GM12878 (cell line): ENCODE measurements at regions not wholly inside any gene's neighbourhood (a gene's known extent, or its start where the extent isn't known, plus 50 kb on each side); places are given as distances from the start of the nearest gene placed in this dataset.

Experiments
- ATAC-seq: fragments of 200-7000 bp; cut with Tn5 transposase; 3 replicates; pipeline ENCODE4 v1.9.1; 2020; ENCODE audit warnings: mild to moderate bottlenecking, moderate library complexity
- BruUV-seq: library from RNA; stranded (reverse); fragments of 400-500 nt; replicated peaks from 2 replicates; lab custom pipeline; 2021; lab: Mats Ljungman, UMichigan
- CTCF ChIA-PET: fragments of 300-600 bp; sonication (Branson Sonifier 250); formaldehyde crosslinking; extraction: SDS; loops from one replicate; lab custom pipeline; 2021; ENCODE audit warnings: inconsistent platforms; lab: Yijun Ruan, JAX
- POLR2A ChIA-PET: fragments of 350-600 bp; formaldehyde crosslinking; extraction: SDS; loops from one replicate; lab custom pipeline; 2021; ENCODE audit warnings: inconsistent platforms; lab: Charles Lee
- RAD21 ChIA-PET: fragments of 300-600 bp; sonication (Branson Sonifier 250); formaldehyde crosslinking; loops from one replicate; lab custom pipeline; 2023; ENCODE audit warnings: antibody characterized with exemption; ENCODE audit not compliant: unreplicated experiment; lab: Charles Lee
- SMC1A ChIA-PET: fragments of 300-600 bp; sonication (Branson Sonifier 250); formaldehyde crosslinking; loops from one replicate; lab custom pipeline; 2023; ENCODE audit not compliant: unreplicated experiment, uncharacterized antibody; lab: Charles Lee
- DNase-seq: peaks from one replicate; pipeline ENCODE4 v3.0.0-alpha.2; 2011; ENCODE audit warnings: low read depth, low spot score
- FAIRE-seq: peaks from 3 replicates; lab custom pipeline; 2011; peaks lifted over from hg19 to GRCh38; lab: Jason Lieb, UNC
- H2AFZ ChIP-seq: 2 replicates; pipeline ENCODE4 v1.6.0; 2011; ENCODE audit warnings: low read depth, low read length, control low read depth; ENCODE audit not compliant: control insufficient read depth
- H3K27ac ChIP-seq: 2 replicates; pipeline ENCODE4 v1.5.1; 2011; ENCODE audit warnings: control low read depth; ENCODE audit not compliant: control insufficient read depth, insufficient read depth
- H3K27me3 ChIP-seq, 2 experiments: replicated peaks in 1 of 2; 2 replicates each; pipeline versions ENCODE4 v1.6.0 to v1.6.1; 2011; ENCODE audit warnings: low read length in 1 of 2; ENCODE audit not compliant: control insufficient read depth in 2 of 2, insufficient read depth in 2 of 2
- H3K36me3 ChIP-seq, 2 experiments: 2 replicates each; pipeline ENCODE4 v1.5.1; 2011; ENCODE audit warnings: low read length in 1 of 2; ENCODE audit not compliant: control insufficient read depth in 2 of 2, insufficient read depth in 2 of 2
- H3K4me1 ChIP-seq: 2 replicates; pipeline ENCODE4 v1.6.1; 2011; ENCODE audit warnings: mild to moderate bottlenecking, low read length, moderate library complexity, mixed read lengths; ENCODE audit not compliant: control insufficient read depth, insufficient read depth
- H3K4me2 ChIP-seq: 2 replicates; pipeline ENCODE4 v1.6.0; 2011; ENCODE audit warnings: control low read depth; ENCODE audit not compliant: control insufficient read depth, insufficient read depth
- H3K4me3 ChIP-seq: fragments of 200-600 bp; sonication (generic); 2 replicates; pipeline ENCODE4 v1.5.1; 2016
- H3K79me2 ChIP-seq: 2 replicates; pipeline ENCODE4 v1.6.0; 2011; ENCODE audit warnings: low read length; ENCODE audit not compliant: control insufficient read depth, insufficient read depth
- H3K9ac ChIP-seq: 2 replicates; pipeline ENCODE4 v1.8.0; 2011; ENCODE audit warnings: low read length, control low read depth, mixed read lengths; ENCODE audit not compliant: control insufficient read depth, insufficient read depth
- H3K9me3 ChIP-seq: replicated peaks from 3 replicates; pipeline ENCODE4 v1.5.1; 2011; ENCODE audit warnings: mild to moderate bottlenecking, low read length; ENCODE audit not compliant: control insufficient read depth, insufficient read depth
- H4K20me1 ChIP-seq: 2 replicates; pipeline ENCODE4 v1.6.0; 2011; ENCODE audit not compliant: control insufficient read depth, insufficient read depth
- BHLHE40 ChIP-seq, 2 experiments: fragments of 450-650 bp in 1 of 2; IDR thresholded peaks; 2 replicates each; pipeline ENCODE4 v1.6.1; 2011 to 2017; ENCODE audit warnings: low read depth in 2 of 2, borderline replicate concordance in 1 of 2, improper control_type of control experiment in 1 of 2, low read length in 1 of 2, mild to moderate bottlenecking in 1 of 2
- CBX5 ChIP-seq: sonication (generic); IDR thresholded peaks from 2 replicates; pipeline ENCODE4 v1.6.1; 2016; ENCODE audit warnings: low read depth, moderate library complexity, mild to moderate bottlenecking, inconsistent platforms
- CHD2 ChIP-seq: IDR thresholded peaks from 2 replicates; pipeline ENCODE4 v1.6.1; 2011; ENCODE audit warnings: low read depth, low read length, improper control_type of control experiment, borderline replicate concordance
- ETV6 ChIP-seq, 2 experiments: fragments of 450-650 bp in 1 of 2; IDR thresholded peaks in 1 of 2; conservative IDR thresholded peaks in 1 of 2; 2 replicates each; pipeline ENCODE4 v1.6.1; 2014; ENCODE audit warnings: antibody characterized with exemption in 1 of 2, borderline replicate concordance in 1 of 2, low read depth in 1 of 2, mild to moderate bottlenecking in 1 of 2, moderate library complexity in 1 of 2
- IRF4 ChIP-seq: IDR thresholded peaks from 2 replicates; pipeline ENCODE4 v1.6.1; 2011; ENCODE audit warnings: low read depth, low read length
- KLF5 ChIP-seq: fragments of 450-650 bp; IDR thresholded peaks from 2 replicates; pipeline ENCODE4 v1.6.1; 2014; ENCODE audit warnings: mild to moderate bottlenecking; ENCODE audit not compliant: partially characterized antibody
- MTA3 ChIP-seq: IDR thresholded peaks from 2 replicates; pipeline ENCODE4 v1.6.1; 2012; ENCODE audit warnings: low read length, inconsistent platforms, borderline replicate concordance
- POLR2A ChIP-seq: IDR thresholded peaks from 2 replicates; pipeline ENCODE4 v1.6.1; 2011; ENCODE audit warnings: low read depth, mild to moderate bottlenecking, low read length
- RAD21 ChIP-seq: IDR thresholded peaks from 2 replicates; pipeline ENCODE4 v1.6.1; 2011; ENCODE audit warnings: mild to moderate bottlenecking, low read depth, low read length, moderate library complexity; ENCODE audit not compliant: insufficient read depth
- RCOR1 ChIP-seq: conservative IDR thresholded peaks from 2 replicates; pipeline ENCODE4 v1.6.1; 2012; ENCODE audit warnings: low read depth, low read length, improper control_type of control experiment
- WGBS: methylation state at CpG from one replicate; pipeline ENCODE4 v1.1.6; 2016; ENCODE audit warnings: low lambda C conversion rate; ENCODE audit not compliant: insufficient replicate concordance, insufficient coverage; ENCODE audit errors: missing lambda C conversion rate; 5-methylcytosine and 5-hydroxymethylcytosine counted together
- in situ Hi-C: fragments of 300-500 bp; cut with MboI; formaldehyde crosslinking; loops from 9 replicates; pipeline ENCODE4 v1.14.3; 2018; ENCODE audit warnings: mixed read lengths
- intact Hi-C: fragments of 100-400 bp; cut with micrococcal nuclease; formaldehyde crosslinking; loops from one replicate; pipeline ENCODE4 v1.14.2; 2022; ENCODE audit not compliant: unreplicated experiment
- TF ChIP-seq, protein P1 (sequence below): fragments of 450-650 bp; IDR thresholded peaks from 2 replicates; pipeline ENCODE4 v1.6.1; 2018; ENCODE audit warnings: mild to moderate bottlenecking, low read depth, moderate library complexity; ENCODE audit not compliant: partially characterized antibody

DNA sequence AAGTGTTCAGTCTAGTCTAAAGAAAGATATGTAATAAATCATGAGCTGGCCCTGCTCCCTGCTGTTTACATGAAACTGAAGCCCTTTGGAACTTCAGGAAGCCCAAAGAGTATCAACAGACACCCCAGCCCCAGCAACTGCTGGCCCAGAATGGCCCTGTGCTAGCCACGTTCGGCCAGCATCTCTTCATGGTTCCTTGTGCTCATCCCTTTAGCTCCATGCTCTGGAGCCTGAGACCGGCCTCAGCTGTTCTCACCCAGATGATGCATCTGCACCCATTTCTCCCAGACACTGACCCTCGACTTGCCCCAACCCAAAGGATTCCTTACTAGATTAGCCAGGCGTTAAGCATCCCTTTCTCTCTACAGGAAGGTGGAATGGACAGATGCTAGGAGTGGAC, 207.3 kb downstream of the HS3ST3B1 start:
- CTCF ChIA-PET: no interaction called here
- intact Hi-C loops: no loop called here
- H3K27ac ChIP-seq: no peak overlapping the region
- 42% methylated on average over 5 of the region's 5 CpGs for WGBS
- H2AFZ ChIP-seq: no peak overlapping the region
- no peak for DNase-seq
- H3K36me3 ChIP-seq: no peaks in the 10 kb centered on the region
- H3K27me3 ChIP-seq: no peaks in the 10 kb centered on the region
- H3K4me3 ChIP-seq: no peak overlapping the region
- SMC1A ChIA-PET: no interaction called here
- H3K4me2 ChIP-seq: no peak overlapping the region
- POLR2A ChIA-PET: no interaction called here
- no peaks in the 10 kb centered on the region for H3K9me3 ChIP-seq
- TF ChIP-seq BHLHE40 (IDR thresholded peaks at IDR 0.05; ENCODE audit: borderline replicate concordance in 1 of 2, low read depth in 2 of 2, low read length in 1 of 2) (no peak), CBX5 (no peak), ETV6 (conservative IDR thresholded peaks at IDR 0.05 in 1 of 2, IDR thresholded peaks at IDR 0.05 in 1 of 2; ENCODE audit: borderline replicate concordance in 1 of 2, low read depth in 1 of 2) (no peak), POLR2A (no peak), CHD2 (no peak), KLF5 (no peak), RAD21 (no peak), MTA3 (no peak), IRF4 (no peak), RCOR1 (no peak)
- TF ChIP-seq, protein P1, sequence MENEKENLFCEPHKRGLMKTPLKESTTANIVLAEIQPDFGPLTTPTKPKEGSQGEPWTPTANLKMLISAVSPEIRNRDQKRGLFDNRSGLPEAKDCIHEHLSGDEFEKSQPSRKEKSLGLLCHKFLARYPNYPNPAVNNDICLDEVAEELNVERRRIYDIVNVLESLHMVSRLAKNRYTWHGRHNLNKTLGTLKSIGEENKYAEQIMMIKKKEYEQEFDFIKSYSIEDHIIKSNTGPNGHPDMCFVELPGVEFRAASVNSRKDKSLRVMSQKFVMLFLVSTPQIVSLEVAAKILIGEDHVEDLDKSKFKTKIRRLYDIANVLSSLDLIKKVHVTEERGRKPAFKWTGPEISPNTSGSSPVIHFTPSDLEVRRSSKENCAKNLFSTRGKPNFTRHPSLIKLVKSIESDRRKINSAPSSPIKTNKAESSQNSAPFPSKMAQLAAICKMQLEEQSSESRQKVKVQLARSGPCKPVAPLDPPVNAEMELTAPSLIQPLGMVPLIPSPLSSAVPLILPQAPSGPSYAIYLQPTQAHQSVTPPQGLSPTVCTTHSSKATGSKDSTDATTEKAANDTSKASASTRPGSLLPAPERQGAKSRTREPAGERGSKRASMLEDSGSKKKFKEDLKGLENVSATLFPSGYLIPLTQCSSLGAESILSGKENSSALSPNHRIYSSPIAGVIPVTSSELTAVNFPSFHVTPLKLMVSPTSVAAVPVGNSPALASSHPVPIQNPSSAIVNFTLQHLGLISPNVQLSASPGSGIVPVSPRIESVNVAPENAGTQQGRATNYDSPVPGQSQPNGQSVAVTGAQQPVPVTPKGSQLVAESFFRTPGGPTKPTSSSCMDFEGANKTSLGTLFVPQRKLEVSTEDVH: no peak
- H4K20me1 ChIP-seq: no peaks in the 10 kb centered on the region
- no peak overlapping the region for H3K9ac ChIP-seq
- H3K79me2 ChIP-seq: no peaks in the 10 kb centered on the region
- no peak for ATAC-seq
- RAD21 ChIA-PET: no interaction called here
- H3K4me1 ChIP-seq: no peaks in the 10 kb centered on the region
- in situ Hi-C loops: no loop called here
- no peak for FAIRE-seq
- no TSS peak for BruUV-seq
